CMK (cell line): ENCODE measurements at regions not wholly inside any gene's neighbourhood (a gene's known extent, or its start where the extent isn't known, plus 50 kb on each side); places are given as distances from the start of the nearest gene placed in this dataset.

Source experiments
- DNase-seq: peaks from one replicate; pipeline ENCODE4 v3.0.0-alpha.2; 2010; ENCODE audit warnings: low read depth

- DNase-seq = no peak
Observed at GRCh38 chr13:107379407-107380155, 811.6 kb upstream of the ARGLU1 start.

- DNase-seq = no peak
Observed at GRCh38 chr13:107376341-107377125, 808.6 kb upstream of the ARGLU1 start.

GRCh38 chr13:107375701-107376340 is 807.9 kb upstream of the ARGLU1 start:
- no peak for DNase-seq

GRCh38 chr13:107374038-107374437 is 806.1 kb upstream of the ARGLU1 start:
- DNase-seq = no peak

- no peak for DNase-seq
Observed at GRCh38 chr13:107373551-107373950, 805.6 kb upstream of the ARGLU1 start.

- DNase-seq = no peak
Observed at GRCh38 chr13:107370015-107370785, 802.3 kb upstream of the ARGLU1 start.

- no peak for DNase-seq
Observed at GRCh38 chr13:107367258-107367657, 799.3 kb upstream of the ARGLU1 start.

GRCh38 chr13:107365466-107366215 is 797.7 kb upstream of the ARGLU1 start:
- DNase-seq = no peak

GRCh38 chr13:107364658-107365057 is 796.7 kb upstream of the ARGLU1 start:
- DNase-seq = no peak

GRCh38 chr13:107361666-107362065 is 793.7 kb upstream of the ARGLU1 start:
- no peak for DNase-seq

GRCh38 chr13:107360010-107360409 is 792.1 kb upstream of the ARGLU1 start:
- no peak for DNase-seq

- no peak for DNase-seq
Observed at GRCh38 chr13:107358866-107359265, 790.9 kb upstream of the ARGLU1 start.

GRCh38 chr13:107351305-107351704 is 783.4 kb upstream of the ARGLU1 start:
- peak; percentile 4 for DNase-seq

- DNase-seq = no peak
Observed at GRCh38 chr13:107348925-107349324, 781.0 kb upstream of the ARGLU1 start.

- DNase-seq = no peak
Observed at GRCh38 chr13:107348471-107348870, 780.5 kb upstream of the ARGLU1 start.

GRCh38 chr13:107347641-107348369 is 779.9 kb upstream of the ARGLU1 start:
- DNase-seq = no peak

- DNase-seq = no peak
Observed at GRCh38 chr13:107342747-107343146, 774.8 kb upstream of the ARGLU1 start.

GRCh38 chr13:107339209-107339608 is 771.3 kb upstream of the ARGLU1 start:
- DNase-seq = no peak

- DNase-seq = no peak
Observed at GRCh38 chr13:107332188-107332587, 764.3 kb upstream of the ARGLU1 start.

GRCh38 chr13:107331359-107331758 is 763.4 kb upstream of the ARGLU1 start:
- no peak for DNase-seq

GRCh38 chr13:107330484-107330883 is 762.5 kb upstream of the ARGLU1 start:
- no peak for DNase-seq
